Epidermal melanocyte (primary cell): ENCODE measurements at regions not wholly inside any gene's neighbourhood (a gene's known extent, or its start where the extent isn't known, plus 50 kb on each side); places are given as distances from the start of the nearest gene placed in this dataset.
"Not testable (repeated sequence)": the region's sequence is repeated elsewhere in the genome, so short reads cannot be mapped to it uniquely, and the experiment has no call there.

ENCODE experiments used
- DNase-seq: peaks from one replicate; pipeline ENCODE4 v3.0.0; 2011; ENCODE audit warnings: low spot score; ENCODE audit not compliant: insufficient read length

DNA sequence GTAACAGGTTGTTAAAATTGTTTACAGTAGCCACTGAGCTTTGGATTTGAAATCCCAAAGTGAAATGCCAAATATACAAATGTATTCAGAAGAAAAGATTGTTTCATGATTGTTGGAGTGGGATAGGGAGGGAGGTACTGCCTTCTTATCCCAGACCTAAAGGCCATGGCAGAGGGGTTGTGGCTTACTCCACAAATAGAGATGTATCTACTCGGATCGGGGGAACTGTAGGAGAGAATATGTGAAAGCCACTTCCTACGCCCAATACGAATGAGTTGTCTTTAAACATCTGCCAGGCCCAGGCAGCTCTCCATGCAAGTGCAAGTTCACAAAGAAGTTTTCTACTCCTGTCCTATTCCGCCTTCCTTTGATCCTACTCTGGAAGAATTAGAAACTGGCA is 150.2 kb upstream of the PRSS12 start:
- not testable (repeated sequence) for DNase-seq

GRCh38 chr4:118504927-118505326 is 152.1 kb upstream of the PRSS12 start:
- DNase-seq = not testable (repeated sequence)

DNA sequence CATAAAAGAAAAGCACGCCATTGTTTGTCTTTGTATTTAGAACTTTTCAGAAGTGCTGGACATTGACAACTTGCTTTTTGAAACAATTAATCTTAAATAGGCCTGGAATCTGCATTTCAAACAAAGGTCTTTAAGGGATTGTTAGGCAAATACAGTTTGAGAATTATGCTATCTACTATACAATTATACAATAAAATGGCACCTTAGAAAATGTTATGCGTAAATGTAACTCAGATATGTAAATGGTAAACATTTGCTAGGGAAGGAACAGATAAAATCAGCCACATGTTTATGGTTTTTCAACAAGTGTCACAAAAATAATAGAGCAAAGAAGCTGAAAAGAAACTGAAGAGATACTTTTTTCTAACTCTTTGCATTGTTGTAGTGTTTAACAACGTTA is 152.7 kb upstream of the PRSS12 start:
- DNase-seq = not testable (repeated sequence)

GRCh38 chr4:118512870-118513269 is 160.1 kb upstream of the PRSS12 start:
- not testable (repeated sequence) for DNase-seq

- not testable (repeated sequence) for DNase-seq
These were observed 161.5 kb upstream of the PRSS12 start for GRCh38 chr4:118514332-118514731.

- not testable (repeated sequence) for DNase-seq
These were observed 163.3 kb upstream of the PRSS12 start for GRCh38 chr4:118516107-118516506.

DNA sequence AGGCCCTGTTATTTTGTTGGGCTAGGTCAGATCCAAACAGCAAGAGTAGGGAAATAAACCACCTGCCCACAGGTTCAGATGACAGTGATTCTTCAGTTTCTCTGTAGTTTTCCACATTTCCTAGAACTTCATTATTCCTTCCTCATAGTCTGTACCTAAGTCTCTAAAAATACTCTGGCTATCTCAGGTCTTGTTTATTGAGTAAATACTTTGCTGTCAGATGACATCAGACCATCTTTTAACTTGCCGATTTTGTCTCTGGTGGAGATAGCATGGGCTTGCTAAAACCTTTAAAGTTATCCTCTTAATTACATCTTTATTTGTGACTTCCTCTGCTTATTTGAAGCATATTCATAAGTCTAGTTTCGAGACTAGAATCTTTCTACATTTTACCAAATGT is 155.1 kb upstream of the METTL14 start:
- not testable (repeated sequence) for DNase-seq

DNA sequence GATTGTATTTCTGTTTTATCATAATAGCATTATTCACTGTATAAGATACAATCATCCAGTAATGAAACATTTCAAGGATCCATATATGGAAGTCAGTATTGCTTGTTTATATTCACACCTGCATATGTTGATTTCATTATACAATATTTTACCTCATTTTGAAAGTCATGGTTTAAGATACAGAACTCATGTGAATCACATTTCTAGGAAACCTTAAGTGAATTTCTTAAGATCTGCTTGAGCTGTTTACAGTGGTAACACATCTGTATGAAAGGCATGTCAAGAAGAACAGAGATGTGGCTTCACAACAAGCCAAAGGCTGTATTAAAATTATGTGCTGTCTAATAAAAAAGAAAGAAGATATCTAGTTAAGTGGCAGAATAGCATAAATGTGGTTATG is 153.2 kb upstream of the METTL14 start:
- not testable (repeated sequence) for DNase-seq

GRCh38 chr4:118535788-118536187 is 149.4 kb upstream of the METTL14 start:
- DNase-seq = not testable (repeated sequence)

GRCh38 chr4:118539412-118540077 is 145.6 kb upstream of the METTL14 start:
- DNase-seq = not testable (repeated sequence)

DNA sequence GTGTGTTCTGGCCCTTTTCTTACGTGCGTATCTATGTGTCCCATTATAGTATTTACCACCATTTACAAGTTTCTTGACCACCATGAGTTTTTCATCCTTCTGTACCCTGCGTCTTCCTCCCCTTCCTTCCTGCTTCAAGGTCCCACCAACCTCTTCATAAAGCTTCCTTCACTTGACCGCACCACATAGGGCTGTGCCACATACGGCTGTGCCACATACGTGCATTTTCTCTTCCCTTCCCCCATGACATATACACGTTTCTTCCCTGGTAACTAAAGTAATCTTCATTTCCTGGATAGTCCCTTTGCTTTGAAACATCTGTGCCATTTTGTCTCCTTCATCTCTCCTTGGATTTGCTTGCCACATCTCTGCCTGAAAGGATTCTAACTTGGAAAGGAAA is 128.6 kb upstream of the METTL14 start:
- DNase-seq = not testable (repeated sequence)

DNA sequence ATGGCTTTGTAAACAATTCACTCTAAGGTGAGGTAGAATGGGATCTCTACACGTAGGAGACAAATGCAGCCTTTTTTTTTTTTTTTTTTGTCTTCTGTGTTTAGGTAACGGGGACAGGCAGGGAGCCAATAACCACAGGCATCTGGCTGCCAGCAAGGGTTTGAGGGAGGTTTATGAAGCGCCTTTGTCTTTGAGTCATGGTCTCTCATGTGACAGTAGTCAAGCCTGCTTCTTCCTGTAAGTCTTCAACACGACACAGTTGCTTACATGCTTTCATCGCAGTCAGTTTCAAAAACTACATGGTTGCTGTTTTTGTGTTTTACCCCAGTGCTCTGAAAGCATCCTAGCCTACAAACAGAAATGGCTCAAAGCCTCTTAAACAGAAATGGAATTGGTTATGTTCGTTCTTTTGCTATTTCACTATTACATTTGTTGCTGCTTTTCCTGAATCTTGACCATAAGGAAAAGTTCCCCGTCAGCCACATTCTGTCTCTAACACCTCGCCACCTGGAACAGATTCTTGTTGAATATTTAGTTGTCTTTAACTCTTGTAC is 127.8 kb upstream of the METTL14 start:
- DNase-seq = peak; percentile 21

GRCh38 chr4:118558188-118558587 is 127.0 kb upstream of the METTL14 start:
- not testable (repeated sequence) for DNase-seq

DNA sequence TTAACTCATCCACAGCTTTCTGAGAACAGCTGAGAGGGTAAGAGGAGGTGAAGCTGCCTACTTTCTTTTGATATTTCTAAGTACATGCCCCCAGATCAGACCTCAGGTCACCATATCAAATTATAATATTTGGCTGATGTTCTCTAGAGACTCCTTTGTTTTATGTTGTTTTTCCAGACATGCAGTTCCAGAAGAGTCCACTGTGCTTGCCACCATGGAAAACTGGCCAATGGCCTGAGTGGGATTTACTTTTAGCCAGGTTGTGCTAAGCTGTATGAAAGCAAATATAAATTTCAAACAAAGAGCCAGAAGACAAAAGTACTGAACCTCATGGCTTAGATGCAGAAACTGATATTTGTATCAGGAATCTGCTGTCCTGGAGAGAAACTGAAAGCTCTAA is 123.6 kb upstream of the METTL14 start:
- DNase-seq = not testable (repeated sequence)

GRCh38 chr4:118566003-118566513 is 119.1 kb upstream of the METTL14 start:
- peak; percentile 18 for DNase-seq

DNA sequence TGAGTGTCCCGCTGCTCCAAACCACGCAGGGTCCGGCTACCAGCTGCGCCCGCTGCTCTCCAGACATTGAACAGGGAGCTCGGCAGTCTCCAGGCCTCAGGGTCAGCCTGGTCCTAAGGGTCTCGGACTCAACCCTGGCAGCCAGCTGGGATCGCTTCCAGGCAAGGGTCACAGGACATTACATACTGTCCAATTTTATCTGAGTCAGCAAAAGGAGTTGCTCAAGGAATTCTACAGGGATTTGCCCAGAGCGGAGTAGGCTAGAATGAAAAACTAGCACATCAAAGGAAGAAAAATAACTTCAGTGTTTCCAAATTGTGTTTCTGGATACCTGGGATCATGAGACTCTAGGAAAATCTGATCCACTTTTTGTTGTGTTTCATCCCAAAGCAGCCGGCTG is 112.2 kb upstream of the METTL14 start:
- not testable (repeated sequence) for DNase-seq

- not testable (repeated sequence) for DNase-seq
These were observed 110.8 kb upstream of the METTL14 start for GRCh38 chr4:118574251-118574913.

GRCh38 chr4:118575057-118575456 is 110.1 kb upstream of the METTL14 start:
- not testable (repeated sequence) for DNase-seq

DNA sequence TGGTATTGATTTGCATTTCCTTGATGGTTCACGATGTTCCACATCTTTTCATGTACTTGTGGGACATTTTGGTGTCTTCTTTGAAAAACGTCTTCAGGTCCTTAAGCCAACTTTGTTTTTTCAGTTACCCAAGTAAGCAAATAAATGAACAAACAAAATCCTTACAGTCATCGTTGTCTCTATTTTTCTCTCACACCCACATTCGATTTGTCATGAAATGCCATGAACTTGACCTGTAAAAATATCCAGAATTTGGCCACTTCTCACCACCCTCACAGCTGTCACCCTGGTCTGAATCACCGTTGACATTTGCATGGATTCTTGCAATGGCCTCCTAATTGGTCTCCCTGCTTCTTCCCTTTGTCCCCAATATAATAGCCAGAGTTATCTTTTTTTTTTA is 109.5 kb upstream of the METTL14 start:
- not testable (repeated sequence) for DNase-seq

- DNase-seq = not testable (repeated sequence)
These were observed 108.4 kb upstream of the METTL14 start for GRCh38 chr4:118576709-118577219.

DNA sequence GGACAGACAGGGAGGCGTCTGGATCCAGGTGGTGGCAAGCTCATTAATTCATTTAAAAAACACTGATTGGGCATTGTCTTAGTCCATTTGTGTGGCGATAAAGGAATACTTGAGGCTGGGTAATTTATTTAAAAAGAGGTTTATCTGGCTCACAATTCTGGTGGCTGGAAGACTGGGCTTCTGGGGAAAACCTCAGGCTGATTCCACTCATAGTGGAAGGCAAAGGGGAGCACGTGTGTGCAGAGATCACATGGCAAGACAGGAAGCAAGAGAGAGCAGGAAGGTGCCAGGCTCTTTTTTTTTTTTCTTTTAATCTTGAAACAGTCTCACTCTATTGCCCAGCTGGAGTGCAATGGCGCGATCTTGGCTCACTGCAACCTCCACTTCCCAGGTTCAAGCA is 100.2 kb upstream of the METTL14 start:
- DNase-seq = no peak

DNA sequence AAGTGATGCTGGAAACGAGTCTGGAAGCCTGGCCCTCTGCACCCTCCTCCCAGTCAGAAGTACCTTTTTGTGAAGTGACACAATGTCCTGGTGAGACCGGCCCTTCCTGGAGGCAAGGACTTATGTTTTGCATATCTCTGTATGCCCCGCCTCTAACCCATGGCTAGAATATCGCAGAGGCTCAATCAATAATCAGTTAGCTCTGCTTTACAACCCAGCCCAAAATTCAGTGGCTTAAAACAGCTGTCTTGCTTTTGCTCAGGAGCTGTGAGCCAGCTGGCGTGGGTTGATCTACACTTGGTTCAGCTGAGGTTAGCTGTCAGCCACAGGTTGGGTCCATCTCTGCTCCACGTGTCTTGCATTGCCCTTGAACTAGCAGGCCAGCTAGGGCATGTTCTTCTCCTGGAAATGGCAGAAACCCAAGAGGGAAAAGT is 98.8 kb upstream of the METTL14 start:
- no peak for DNase-seq
